ENCODE measurements at regions not wholly inside any gene's neighbourhood (a gene's known extent, or its start where the extent isn't known, plus 50 kb on each side); places are given as distances from the start of the nearest gene placed in this dataset.

- TF ChIP-seq CTCF (IDR thresholded peaks at IDR 0.05; ENCODE audit: insufficient read depth, low read length, poor library complexity, severe bottlenecking), result no peak
- no peak for DNase-seq (ENCODE audit: extremely low read depth, insufficient read length)
- Histone ChIP-seq H3K4me3 (replicated peaks; ENCODE audit: low read depth, low read length) (no peak overlapping the region), H3K36me3 (ENCODE audit: control insufficient read depth, insufficient read depth, low read length) (no peaks in the 10 kb centered on the region), H3K27me3 (replicated peaks; ENCODE audit: control insufficient read depth, insufficient read depth, low read length) (no peaks in the 10 kb centered on the region)
Measured at GRCh38 chr11:29809121-29809520, 207.7 kb downstream of the KCNA4 start.

GRCh38 chr11:29802522-29802921 lies 214.3 kb downstream of the KCNA4 start:
- no peak overlapping the region for H3K4me3 ChIP-seq (replicated peaks; ENCODE audit: low read depth, low read length)
- no peak for TF ChIP-seq CTCF (IDR thresholded peaks at IDR 0.05; ENCODE audit: insufficient read depth, low read length, poor library complexity, severe bottlenecking)
- no peaks in the 10 kb centered on the region for H3K27me3 ChIP-seq (replicated peaks; ENCODE audit: control insufficient read depth, insufficient read depth, low read length)
- no peaks in the 10 kb centered on the region for H3K36me3 ChIP-seq (ENCODE audit: control insufficient read depth, insufficient read depth, low read length)
- DNase-seq (ENCODE audit: extremely low read depth, insufficient read length), result no peak

GRCh38 chr11:29801561-29801960 lies 215.3 kb downstream of the KCNA4 start:
- no peaks in the 10 kb centered on the region for H3K36me3 ChIP-seq (ENCODE audit: control insufficient read depth, insufficient read depth, low read length)
- no peak for TF ChIP-seq CTCF (IDR thresholded peaks at IDR 0.05; ENCODE audit: insufficient read depth, low read length, poor library complexity, severe bottlenecking)
- no peak overlapping the region for H3K4me3 ChIP-seq (replicated peaks; ENCODE audit: low read depth, low read length)
- H3K27me3 ChIP-seq (replicated peaks; ENCODE audit: control insufficient read depth, insufficient read depth, low read length), result no peaks in the 10 kb centered on the region
- no peak for DNase-seq (ENCODE audit: extremely low read depth, insufficient read length)

GRCh38 chr11:29786092-29786491 lies 230.7 kb downstream of the KCNA4 start:
- no peak for DNase-seq (ENCODE audit: extremely low read depth, insufficient read length)
- H3K4me3 ChIP-seq (replicated peaks; ENCODE audit: low read depth, low read length), result no peak overlapping the region
- TF ChIP-seq CTCF (IDR thresholded peaks at IDR 0.05; ENCODE audit: insufficient read depth, low read length, poor library complexity, severe bottlenecking), result no peak

GRCh38 chr11:29783506-29783905 lies 233.3 kb downstream of the KCNA4 start:
- no peak for DNase-seq (ENCODE audit: extremely low read depth, insufficient read length)
- no peaks in the 10 kb centered on the region for H3K36me3 ChIP-seq (ENCODE audit: control insufficient read depth, insufficient read depth, low read length)
- no peak for TF ChIP-seq CTCF (IDR thresholded peaks at IDR 0.05; ENCODE audit: insufficient read depth, low read length, poor library complexity, severe bottlenecking)
- H3K27me3 ChIP-seq (replicated peaks; ENCODE audit: control insufficient read depth, insufficient read depth, low read length), result no peaks in the 10 kb centered on the region
- H3K4me3 ChIP-seq (replicated peaks; ENCODE audit: low read depth, low read length), result no peak overlapping the region

More at GRCh38 chr11:29786092-29786491, 230.7 kb downstream of the KCNA4 start:
- Histone ChIP-seq H3K27me3 (replicated peaks; ENCODE audit: control insufficient read depth, insufficient read depth, low read length) (no peaks in the 10 kb centered on the region), H3K36me3 (ENCODE audit: control insufficient read depth, insufficient read depth, low read length) (no peaks in the 10 kb centered on the region)

- H3K36me3 ChIP-seq (ENCODE audit: control insufficient read depth, insufficient read depth, low read length), result no peaks in the 10 kb centered on the region
- no peak overlapping the region for H3K4me3 ChIP-seq (replicated peaks; ENCODE audit: low read depth, low read length)
- no peaks in the 10 kb centered on the region for H3K27me3 ChIP-seq (replicated peaks; ENCODE audit: control insufficient read depth, insufficient read depth, low read length)
- no peak for TF ChIP-seq CTCF (IDR thresholded peaks at IDR 0.05; ENCODE audit: insufficient read depth, low read length, poor library complexity, severe bottlenecking)
- DNase-seq (ENCODE audit: extremely low read depth, insufficient read length), result no peak
Measured at GRCh38 chr11:29782447-29782846, 234.4 kb downstream of the KCNA4 start.
